ENCODE measurements at regions not wholly inside any gene's neighbourhood (a gene's known extent, or its start where the extent isn't known, plus 50 kb on each side); places are given as distances from the start of the nearest gene placed in this dataset.
"Not testable (repeated sequence)": the region's sequence is repeated elsewhere in the genome, so short reads cannot be mapped to it uniquely, and the experiment has no call there.

DNA sequence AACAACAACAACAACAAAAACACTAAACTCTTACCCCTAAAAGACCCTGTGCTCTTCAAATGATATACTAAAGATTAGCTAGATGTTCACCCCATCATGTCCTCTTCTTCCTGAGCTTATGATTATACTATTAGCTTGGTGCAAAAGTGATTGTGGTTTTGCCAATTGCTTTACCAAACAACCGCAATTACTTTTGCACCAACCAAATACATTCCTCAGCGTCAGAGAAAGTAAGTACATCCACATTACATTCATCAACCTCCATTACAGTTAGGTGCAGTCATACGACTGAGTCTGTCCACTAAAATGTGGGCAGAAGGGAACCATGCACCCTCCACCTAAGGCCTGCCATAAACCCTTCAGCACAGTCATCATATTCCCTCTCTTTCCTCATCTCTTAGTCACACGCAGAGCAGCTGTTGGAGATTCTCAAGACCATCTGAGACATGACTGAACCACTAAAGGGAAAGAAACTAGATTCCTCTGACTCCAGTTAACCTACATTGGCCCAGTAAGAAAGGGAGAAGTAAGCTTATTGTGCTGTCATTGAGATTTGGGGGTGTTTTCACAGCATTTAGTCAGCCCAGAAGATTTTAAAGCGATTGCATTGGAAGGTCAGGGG is 181.6 kb upstream of the TLE4 start:
- no peak for DNase-seq (ENCODE audit: low read depth in 4 of 4, low spot score in 3 of 4)

DNA sequence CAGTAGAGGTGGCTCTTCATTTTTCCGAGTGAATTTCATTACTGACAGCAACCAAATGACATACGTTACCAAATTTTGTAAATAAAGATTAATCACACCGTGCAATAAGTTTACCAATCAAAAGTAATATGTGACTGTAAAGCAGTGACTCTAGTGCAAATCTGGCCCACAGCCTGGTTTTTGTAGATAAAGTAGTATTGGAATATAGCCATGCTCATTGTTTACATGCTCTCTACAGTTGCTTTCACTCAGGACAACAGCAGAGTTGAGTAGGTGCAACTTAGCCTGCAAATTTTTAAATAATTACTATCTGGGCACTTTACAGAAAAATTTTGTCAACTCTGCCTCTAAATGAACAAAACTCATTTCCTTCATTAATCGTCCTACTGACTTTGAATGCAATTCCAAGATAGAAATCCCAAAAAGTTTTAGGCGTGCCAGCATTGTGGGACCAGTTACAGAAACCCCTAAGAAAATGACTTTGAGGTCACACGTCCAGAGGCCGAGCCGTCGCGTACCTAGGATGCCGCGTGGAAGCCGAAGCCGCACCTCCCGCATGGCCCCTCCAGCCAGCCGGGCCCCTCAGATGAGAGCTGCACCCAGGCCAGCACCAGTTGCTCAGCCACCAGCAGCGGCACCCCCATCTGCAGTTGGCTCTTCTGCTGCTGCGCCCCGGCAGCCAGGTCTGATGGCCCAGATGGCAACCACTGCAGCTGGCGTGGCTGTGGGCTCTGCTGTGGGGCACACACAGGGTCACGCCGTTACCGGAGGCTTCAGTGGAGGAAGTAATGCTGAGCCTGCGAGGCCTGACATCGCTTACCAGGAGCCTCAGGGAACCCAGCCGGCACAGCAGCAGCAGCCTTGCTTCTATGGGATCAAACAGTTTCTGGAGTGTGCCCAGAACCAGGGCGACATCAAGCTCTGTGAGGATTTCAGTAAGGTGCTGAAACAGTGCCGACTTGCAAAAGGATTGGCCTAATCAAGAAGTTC is 180.7 kb upstream of the TLE4 start:
- no peak for DNase-seq (ENCODE audit: low read depth in 4 of 4, low spot score in 3 of 4)

DNA sequence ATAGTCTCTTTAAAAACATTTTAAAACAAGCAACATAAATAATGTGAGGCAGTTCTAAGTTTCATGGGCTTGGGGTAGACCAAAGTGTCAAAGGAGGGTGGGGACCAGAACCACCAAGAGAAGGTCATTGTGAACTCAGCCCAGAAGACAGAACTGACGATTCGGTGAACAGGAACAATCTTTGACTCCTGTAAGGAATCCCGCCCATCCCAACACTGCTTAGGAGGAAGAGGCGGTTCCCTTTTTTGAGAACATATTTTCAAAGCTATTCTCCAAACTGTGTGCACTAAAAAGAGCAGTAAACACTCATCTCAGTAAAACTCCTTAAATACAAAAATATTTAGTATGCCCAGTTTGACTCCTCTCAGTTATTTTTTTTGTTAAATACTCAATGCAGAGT is 176.5 kb upstream of the TLE4 start:
- no peak for DNase-seq (ENCODE audit: low read depth in 4 of 4, low spot score in 3 of 4)

DNA sequence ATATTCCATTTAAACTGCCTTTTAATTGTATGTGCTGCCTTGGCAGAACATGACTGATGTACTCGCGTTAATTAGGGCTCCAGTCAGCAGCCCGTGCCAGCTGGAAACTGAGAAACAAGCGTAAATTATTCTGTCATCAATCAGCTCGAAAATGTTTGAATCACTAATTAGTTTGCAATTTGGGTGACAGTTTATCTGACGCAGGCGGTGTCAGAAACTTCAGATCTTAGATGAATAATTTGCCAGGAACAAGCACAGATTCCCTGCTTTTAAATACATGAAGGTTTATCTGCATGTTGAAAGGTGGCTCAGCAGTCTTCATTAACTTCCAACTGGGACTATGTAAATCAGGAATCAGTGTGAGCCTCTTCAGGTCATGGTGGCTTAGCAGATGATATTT is 176.0 kb upstream of the TLE4 start:
- no peak for DNase-seq (ENCODE audit: low read depth in 4 of 4, low spot score in 3 of 4)

DNA sequence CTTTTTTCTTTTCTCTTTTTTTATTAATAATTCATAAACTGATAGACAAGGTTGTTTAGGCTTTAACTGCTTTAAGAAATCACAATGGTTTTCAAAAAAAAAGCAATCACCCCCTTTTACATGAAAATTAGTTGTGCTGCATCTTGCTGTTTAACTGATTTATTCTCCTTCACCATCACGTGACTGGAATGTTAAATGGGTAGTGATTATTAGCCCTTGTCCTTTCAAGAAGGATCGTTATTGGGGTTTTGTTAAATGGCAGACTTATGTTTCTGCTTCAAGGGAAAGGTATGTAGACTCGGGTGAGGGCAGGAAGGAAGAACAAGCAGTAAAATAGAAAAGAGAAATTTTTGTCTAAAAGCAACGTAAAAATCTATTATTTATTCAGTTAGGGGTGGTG is 175.6 kb upstream of the TLE4 start:
- no peak for DNase-seq (ENCODE audit: low read depth in 4 of 4, low spot score in 3 of 4)

DNA sequence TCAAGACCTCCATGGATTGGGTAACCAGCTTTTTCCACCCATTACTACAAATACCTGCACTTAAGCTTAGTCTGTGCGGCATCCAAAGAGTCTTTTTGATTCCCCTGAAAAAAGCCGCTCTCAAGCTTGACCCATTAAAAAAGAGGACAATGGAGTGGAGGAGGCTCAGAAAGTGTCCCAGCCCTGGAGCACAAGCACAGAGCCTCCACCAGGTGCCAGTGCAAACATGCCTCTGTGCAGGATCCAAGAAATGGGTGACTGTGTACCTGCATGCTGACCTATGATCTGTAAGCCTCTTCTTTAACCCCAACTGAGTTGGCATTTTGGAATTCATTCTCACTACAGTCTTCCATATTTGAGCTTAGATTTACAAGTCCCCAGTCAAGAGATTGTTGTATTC is 168.3 kb upstream of the TLE4 start:
- DNase-seq (ENCODE audit: low read depth in 4 of 4, low spot score in 3 of 4), result no peak

DNA sequence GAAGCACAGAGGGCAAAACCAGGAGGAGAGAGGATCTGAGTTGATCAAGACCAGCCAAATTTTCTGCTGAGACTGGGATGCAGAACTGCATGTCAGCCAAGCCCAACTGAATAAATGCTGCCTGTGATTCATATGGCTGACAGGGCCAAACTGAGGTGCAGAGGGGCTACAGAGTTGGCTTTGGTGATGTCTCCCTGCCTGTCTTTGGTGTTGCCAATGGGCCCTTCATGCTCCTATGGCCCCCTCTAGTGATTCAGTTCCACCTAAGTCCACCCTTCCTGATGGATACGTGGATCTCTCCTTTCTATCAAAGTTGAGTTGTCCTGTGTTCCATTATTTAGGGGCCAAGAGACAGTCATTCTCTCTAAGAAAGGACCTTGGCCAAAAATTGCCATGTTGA is 163.6 kb upstream of the TLE4 start:
- DNase-seq (ENCODE audit: low read depth in 4 of 4, low spot score in 3 of 4), result no peak

DNA sequence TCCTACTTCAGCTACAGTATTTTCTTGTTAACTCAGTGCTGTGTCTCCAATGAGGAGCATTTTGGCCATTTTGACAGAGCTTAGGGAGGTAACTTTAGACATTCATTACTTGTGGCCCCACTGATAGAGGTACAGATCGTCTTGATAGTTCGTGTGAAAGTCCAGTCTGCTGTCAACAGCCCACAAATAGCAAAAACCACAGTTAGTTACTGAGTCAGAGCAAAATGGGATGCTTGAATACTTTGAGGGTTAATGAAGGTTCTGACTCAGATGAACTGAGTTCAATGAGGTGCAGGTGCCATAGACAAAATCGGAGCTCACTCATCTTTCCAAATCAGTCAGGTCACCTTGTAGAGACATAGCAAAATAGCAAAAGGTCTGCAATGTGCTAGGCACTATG is 163.1 kb upstream of the TLE4 start:
- no peak for DNase-seq (ENCODE audit: low read depth in 4 of 4, low spot score in 3 of 4)

DNA sequence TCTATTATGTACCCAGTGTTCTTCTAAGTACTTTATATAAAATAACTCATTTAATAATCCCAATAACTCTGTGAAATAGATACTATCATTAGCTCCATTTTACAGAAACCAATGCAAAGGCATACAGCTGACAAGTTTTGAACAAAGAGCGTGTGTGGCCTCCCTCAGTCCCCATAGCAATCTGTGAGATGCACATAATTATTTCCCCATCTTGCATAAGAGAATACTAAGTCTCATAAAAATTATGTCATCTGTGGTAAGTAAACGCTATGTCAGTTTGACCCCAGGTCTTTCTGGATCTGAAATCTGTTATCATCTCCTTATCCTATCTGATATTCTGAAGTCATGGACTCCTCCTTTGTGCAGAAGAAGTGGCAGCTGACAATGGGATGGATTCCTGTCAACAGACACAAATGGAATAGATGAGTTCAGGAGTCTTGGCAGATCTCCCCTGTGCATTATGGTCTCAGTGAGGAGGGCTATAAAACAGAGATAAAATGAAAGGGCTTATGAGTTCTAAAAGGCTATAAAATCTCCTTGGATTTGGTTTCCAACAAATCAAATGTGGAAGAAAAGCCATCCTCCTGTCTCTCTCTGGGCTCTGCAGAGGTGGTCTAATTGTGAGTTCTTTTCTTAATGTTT is 162.5 kb upstream of the TLE4 start:
- DNase-seq (ENCODE audit: low read depth in 4 of 4, low spot score in 3 of 4), result no peak

DNA sequence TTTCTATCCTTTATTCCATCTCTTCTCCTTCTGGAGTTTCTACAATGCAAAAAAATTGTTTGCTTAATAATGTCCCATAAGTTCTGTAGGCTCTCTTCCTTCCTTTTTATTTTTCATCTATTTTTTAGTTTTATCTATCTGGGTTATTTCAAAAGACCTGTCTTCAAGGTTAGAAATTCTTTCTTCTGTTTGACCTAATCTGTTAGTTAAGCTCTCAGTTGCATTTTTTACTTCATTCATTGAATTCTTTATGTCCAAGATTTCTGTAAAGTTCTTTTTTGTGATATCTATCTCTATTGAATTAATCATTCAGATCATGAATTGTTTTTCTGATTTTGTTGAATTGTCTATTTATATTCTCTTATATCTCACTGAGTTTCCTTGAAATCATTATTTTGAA is 145.9 kb upstream of the TLE4 start:
- no peak for DNase-seq (ENCODE audit: low read depth in 4 of 4, low spot score in 3 of 4)

DNA sequence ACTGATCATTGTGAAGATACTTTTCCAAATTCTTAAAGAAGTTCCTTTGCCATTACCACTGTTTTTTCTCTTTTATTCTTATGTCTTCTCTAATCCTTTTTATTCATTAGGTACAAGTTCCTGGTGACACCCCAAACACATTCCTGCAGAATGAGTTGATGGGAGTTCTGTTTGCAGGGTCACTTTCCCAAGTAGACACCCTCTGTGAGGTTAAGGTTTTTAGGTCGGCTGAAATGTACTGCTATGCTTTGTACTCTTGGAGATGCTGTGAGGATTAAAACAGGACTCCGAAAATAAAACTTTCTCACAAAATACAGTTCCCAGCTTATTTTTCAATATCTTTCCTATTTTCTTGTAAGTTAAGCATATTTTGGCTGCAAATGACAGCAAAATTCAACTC is 143.3 kb upstream of the TLE4 start:
- no peak for DNase-seq (ENCODE audit: low read depth in 4 of 4, low spot score in 3 of 4)

DNA sequence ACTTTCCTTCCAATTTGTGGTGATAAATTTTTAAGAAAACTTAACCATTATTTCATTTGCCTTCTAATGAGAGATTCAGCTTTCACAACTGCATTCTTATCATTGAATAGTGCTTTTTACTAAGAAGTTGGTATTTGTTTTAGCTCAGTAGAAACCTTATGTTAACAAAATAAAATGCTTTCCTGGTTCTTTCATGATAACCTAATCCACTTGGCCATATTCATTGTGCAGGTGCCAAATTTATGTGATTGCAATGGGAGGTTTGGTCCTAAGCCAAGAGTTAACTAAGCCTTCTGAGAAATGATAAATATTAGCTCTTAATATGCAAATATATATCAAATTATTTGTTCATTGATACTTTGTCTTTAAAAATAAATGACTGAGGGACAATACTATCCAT is 141.1 kb upstream of the TLE4 start:
- no peak for DNase-seq (ENCODE audit: low read depth in 4 of 4, low spot score in 3 of 4)

DNA sequence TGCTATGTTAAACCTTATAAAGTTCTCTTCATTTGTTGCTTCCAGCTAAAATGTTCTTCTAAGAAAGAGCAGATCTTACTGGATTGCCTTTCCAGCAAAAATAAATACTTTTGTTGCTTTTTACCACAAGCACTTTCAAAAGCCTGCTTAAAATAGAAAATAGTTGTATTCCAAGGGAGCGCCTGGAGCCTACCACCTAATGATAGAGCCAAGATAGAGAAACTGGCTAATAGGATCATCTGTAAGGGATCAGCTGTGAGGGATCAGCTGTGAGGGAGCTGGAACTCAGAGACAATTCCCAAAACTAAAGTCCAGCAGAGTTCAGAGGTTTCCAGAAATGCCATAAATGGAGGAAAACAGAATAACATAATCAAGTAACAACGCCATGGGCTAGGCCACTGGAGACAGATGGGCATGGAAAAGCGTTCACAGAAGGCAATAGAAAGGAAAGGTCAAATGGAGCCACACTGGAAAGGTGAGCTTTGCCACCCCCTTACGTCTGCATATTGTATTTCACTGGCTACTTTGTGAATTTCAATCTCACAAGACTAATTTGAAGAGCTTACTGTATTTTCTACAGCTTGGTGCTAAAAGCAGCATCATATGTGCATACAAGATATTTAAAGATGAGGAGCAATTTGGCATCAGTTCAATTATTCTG is 140.6 kb upstream of the TLE4 start:
- no peak for DNase-seq (ENCODE audit: low read depth in 4 of 4, low spot score in 3 of 4)

DNA sequence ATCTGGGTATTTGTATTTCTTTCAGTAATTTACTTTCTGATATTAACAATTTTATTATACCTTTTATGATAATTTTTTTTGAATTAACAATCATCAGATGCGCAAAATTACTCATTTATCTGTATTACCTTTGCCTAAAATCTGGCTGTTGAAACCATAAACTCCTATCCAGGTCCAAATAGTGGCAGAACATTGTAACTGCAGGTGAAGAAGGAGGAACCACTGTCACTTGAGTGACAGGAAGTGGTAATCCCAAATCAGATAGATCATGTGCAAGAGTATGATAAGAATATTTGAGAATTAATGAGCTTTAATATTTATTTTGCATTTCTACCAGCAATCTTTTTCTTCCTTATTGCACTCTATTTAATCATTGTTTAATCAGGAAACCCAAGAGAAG is 139.3 kb upstream of the TLE4 start:
- no peak for DNase-seq (ENCODE audit: low read depth in 4 of 4, low spot score in 3 of 4)

DNA sequence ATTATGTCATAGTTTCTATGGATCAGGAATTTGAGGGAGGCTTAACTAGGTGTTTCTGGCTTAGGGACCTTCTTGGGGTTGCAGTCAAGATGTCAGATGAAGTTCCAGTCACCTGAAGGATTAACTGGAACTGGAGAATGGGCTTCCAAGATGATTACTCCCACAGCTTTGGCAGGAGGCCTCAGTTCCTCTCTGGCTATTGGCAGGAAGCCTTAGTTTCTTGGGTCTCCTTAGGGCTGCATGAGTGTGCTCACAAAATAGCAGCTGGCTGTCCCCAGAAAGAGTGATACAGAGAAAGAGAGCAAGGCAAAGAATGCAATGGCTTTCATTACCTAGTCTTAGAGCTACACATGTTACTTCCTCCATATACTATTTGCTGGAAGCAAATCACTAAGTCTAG is 138.1 kb upstream of the TLE4 start:
- no peak for DNase-seq (ENCODE audit: low read depth in 4 of 4, low spot score in 3 of 4)

DNA sequence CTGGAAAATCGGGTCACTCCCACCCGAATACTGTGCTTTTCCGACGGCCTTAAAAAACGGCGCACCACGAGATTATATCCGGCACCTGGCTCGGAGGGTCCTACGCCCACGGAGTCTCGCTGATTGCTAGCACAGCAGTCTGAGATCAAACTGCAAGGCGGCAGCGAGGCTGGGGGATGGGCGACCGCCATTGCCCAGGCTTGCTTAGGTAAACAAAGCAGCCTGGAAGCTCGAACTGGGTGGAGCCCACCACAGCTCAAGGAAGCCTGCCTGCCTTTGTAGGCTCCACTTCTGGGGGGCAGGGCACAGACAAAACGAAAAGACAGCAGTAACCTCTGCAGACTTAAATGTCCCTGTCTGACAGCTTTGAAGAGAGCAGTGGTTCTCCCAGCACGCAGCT is 132.5 kb upstream of the TLE4 start:
- not testable (repeated sequence) for DNase-seq (ENCODE audit: low read depth in 4 of 4, low spot score in 3 of 4)

DNA sequence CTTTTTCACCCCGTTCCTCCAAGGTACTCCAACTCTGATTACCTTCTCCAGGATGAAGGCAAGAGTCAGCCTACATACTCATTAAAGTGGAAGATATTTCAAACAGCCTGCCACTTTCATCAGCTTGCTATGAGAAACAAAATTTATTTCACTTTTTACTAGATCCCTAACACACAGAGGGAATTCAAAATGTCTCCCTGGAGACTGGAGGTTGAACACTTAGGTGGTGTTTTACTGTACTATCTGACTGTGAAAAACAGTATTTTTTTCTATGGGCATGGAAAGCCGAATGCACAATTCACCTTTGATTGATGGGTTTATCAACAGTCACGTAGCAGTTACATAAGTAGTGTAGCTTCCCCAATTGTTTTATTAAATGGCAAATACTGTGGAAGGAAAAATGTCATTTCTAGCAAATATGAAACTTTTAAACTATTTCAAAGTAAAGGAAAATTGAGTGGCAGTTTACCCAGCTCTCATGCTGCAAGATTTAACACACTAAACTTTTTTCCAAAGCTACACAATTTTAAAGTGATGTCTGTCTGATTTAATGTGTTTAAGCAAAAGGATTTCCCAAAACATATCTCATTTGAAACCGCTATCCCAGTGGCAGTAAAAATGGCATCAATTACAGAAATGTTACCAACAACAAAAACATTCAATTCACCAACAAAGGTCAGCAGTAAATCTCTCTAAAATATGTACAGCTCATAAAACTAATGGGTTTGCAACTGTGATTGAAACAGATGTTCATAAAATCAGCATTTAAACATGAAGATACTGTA is 125.0 kb upstream of the TLE4 start:
- no peak for DNase-seq (ENCODE audit: low read depth in 4 of 4, low spot score in 3 of 4)

DNA sequence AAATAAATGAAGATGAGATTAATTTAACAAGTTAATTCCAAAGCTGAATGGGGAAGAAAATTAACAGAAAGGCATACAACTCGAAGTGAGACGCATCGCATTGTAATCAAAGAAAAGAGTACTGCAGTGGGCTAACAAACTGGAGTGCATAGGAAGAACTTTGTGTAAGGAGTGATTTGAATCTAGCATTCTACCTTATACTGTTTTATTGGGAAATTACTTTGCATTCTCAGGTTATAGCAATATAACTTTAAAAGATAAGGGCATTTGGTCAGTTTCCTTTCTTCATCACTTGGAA is 124.5 kb upstream of the TLE4 start:
- no peak for DNase-seq (ENCODE audit: low read depth in 4 of 4, low spot score in 3 of 4)

DNA sequence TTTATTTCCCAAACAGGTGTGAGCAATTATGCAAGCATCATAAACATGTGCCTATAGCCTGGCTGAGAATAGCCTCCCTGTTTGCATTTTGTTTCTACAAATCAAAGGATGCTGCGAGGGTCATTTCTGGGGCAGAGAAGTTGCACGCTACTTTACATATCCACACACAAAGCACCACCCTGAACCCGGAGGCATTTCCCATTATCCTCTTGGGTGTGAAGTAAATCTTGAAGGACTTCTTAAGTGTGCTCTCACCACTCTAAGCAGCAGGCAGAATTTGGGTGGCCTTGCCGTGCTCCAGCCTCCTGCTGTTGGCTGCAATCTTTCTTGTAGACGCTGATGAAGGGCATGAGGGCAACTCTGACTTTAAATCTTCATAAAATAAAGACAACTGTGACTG is 124.0 kb upstream of the TLE4 start:
- peak in 2 of 4 donors; percentile 26 to 33 for DNase-seq (ENCODE audit: low read depth in 4 of 4, low spot score in 3 of 4)

DNA sequence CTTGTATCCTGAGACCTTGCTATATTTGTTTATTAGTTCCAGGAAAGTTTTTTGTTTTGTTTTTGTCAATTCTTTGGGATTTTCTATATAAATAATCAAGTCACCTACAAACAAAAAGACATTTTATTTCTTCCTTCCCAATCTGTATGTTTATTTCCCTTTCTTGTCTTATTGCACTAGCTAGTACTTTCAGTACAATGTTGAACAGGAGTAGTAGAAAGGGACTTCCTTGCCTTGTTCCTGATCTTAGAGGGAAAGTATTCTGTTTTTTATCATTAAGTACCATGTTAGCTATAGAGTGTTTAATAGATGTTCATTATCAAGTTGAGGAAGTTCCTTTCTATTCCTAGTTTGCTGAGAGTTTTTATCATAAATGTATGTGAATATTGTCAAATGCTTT is 119.5 kb upstream of the TLE4 start:
- no peak for DNase-seq (ENCODE audit: low read depth in 4 of 4, low spot score in 3 of 4)

DNA sequence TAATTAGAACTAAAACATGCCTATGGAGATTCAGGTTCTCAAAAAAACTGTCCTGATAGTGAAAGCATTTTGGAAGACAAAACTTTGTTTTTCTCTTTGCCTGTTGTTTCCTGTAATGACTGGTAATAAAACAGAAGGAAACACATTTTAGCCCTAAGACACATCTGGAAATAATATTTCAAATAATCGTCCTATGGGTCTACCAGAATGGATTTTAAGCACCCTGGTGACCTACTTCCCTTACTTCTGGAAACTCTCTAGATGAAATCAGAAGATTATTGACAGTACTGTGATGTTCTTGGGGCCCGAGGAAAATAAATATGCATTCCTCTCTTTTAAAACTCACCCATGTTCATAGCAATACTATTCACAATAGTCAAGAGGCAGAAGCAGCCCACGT is 110.1 kb upstream of the TLE4 start:
- DNase-seq (ENCODE audit: low read depth in 4 of 4, low spot score in 3 of 4), result no peak

Measured in left renal pelvis (tissue), 4 donors.